ENCODE measurements at regions not wholly inside any gene's neighbourhood (a gene's known extent, or its start where the extent isn't known, plus 50 kb on each side); places are given as distances from the start of the nearest gene placed in this dataset.

- WGBS, 5 donors, result 86 to 93% (median 89%) methylated on average over 3 of the region's 3 CpGs
- Histone ChIP-seq H3K27ac (no peak overlapping the region), H3K4me3 (no peak overlapping the region), H3K9me3 (peaks cover 0 to 7% (median 3%) of the 10 kb centered on the region in 8 donors), H3K4me1 (no peaks in the 10 kb centered on the region), H3K27me3 (replicated peaks in 1 of 7) (no peaks in the 10 kb centered on the region), H3K36me3 (no peaks in the 10 kb centered on the region)
- intact Hi-C loops (cut with DNase I; ENCODE audit: low total_unique reads), result no loop called here
- TF ChIP-seq POLR2AphosphoS5 (IDR thresholded peaks at IDR 0.05) (no peak), CTCF (IDR thresholded peaks at IDR 0.05 in 8 of 11, conservative IDR thresholded peaks at IDR 0.05 in 3 of 11) (no peak), POLR2A (IDR thresholded peaks at IDR 0.05) (no peak)
- no peak for DNase-seq
Observed at GRCh38 chr3:178272841-178273240, 263.4 kb upstream of the KCNMB2 start.

GRCh38 chr3:178274711-178275110 lies 261.5 kb upstream of the KCNMB2 start:
- Histone ChIP-seq H3K36me3 (no peaks in the 10 kb centered on the region), H3K4me3 (no peak overlapping the region), H3K27me3 (replicated peaks in 1 of 7) (no peaks in the 10 kb centered on the region), H3K4me1 (no peaks in the 10 kb centered on the region), H3K9me3 (peaks cover 0 to 25% (median 19%) of the 10 kb centered on the region in 8 donors), H3K27ac (no peak overlapping the region)
- intact Hi-C loops (cut with DNase I; ENCODE audit: low total_unique reads), result no loop called here
- 81 to 92% (median 83%) methylated on average over 4 of the region's 4 CpGs for WGBS, 5 donors
- DNase-seq, result no peak
- TF ChIP-seq POLR2A (IDR thresholded peaks at IDR 0.05) (no peak), CTCF (IDR thresholded peaks at IDR 0.05 in 8 of 11, conservative IDR thresholded peaks at IDR 0.05 in 3 of 11) (no peak), POLR2AphosphoS5 (IDR thresholded peaks at IDR 0.05) (no peak)

DNA sequence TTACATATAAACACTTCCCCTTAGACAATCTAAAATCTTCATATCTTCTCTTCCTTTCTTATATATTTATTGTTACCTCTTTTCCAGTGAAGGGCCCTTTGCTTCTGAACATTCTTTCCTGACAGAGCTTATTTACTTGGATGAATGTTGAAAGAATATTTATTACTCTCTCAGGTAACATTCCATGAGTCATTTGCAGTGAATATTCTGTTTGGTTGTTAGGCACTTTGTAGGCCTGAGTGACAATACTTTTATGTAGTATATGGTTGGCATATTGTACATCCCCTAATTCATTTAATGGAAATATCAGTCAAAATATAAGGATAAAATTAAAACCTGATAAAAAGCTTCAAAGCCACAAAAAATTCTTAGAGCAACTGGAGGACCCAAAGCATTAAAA lies 260.9 kb upstream of the KCNMB2 start:
- intact Hi-C loops (cut with DNase I; ENCODE audit: low total_unique reads), result no loop called here
- Histone ChIP-seq H3K27ac (no peak overlapping the region), H3K4me3 (no peak overlapping the region), H3K36me3 (no peaks in the 10 kb centered on the region), H3K27me3 (replicated peaks in 1 of 7) (no peaks in the 10 kb centered on the region), H3K9me3 (peaks cover 0 to 31% (median 25%) of the 10 kb centered on the region in 8 donors), H3K4me1 (no peaks in the 10 kb centered on the region)
- no peak for DNase-seq
- no peak for TF ChIP-seq POLR2AphosphoS5 (IDR thresholded peaks at IDR 0.05)

DNA sequence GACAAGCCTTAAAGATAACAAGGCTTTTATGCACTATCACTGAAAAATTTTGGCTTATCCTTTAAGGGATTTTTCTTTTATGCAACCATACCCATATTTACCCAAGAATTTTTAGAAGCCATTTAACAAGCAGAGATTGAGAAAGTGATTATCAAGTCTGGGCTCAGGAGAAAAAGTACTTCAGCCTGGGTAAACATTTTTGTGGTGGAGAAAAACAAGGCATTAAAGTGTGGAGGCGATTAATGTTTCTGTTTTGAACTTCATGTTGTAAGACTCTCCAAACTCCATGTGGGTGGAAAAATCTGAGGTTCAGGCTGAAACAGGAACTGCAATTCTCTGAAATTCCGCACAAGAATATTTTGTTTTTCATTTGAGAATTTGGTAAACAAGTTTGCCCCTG lies 260.4 kb upstream of the KCNMB2 start:
- intact Hi-C loops (cut with DNase I; ENCODE audit: low total_unique reads), result no loop called here
- H3K36me3 ChIP-seq, result no peaks in the 10 kb centered on the region
- H3K4me1 ChIP-seq, result no peaks in the 10 kb centered on the region
- H3K9me3 ChIP-seq, result peaks cover 0 to 36% (median 28%) of the 10 kb centered on the region in 8 donors
- TF ChIP-seq POLR2AphosphoS5 (IDR thresholded peaks at IDR 0.05), result no peak
- no peak for TF ChIP-seq CTCF (IDR thresholded peaks at IDR 0.05 in 8 of 11, conservative IDR thresholded peaks at IDR 0.05 in 3 of 11)
- TF ChIP-seq POLR2A (IDR thresholded peaks at IDR 0.05), result no peak
- H3K27me3 ChIP-seq (replicated peaks in 1 of 7), result no peaks in the 10 kb centered on the region
- DNase-seq, result no peak
- H3K27ac ChIP-seq, result no peak overlapping the region
- no peak overlapping the region for H3K4me3 ChIP-seq
- WGBS, 5 donors, result 84 to 95% (median 87%) methylated on average over 2 of the region's 2 CpGs

DNA sequence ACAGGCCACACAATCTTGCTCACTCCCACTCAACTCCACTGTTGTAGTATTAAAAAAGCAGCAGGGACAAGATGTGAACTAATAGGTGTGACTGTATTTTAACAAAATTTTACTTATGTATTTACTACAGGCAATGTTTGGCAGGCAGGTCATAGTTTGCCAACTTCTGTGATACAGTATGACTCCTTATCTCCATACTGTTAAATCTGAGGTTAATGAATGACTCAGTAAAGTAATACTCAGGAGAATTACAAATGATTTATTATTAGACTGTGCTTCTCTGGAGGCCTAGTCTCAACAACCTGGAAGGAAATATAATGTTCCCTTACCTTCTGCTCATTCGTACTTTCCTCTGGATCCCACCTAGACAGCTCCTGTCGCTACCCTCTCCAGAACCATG lies 258.6 kb upstream of the KCNMB2 start:
- TF ChIP-seq POLR2AphosphoS5 (IDR thresholded peaks at IDR 0.05), result no peak
- TF ChIP-seq POLR2A (IDR thresholded peaks at IDR 0.05), result no peak
- no peak for TF ChIP-seq CTCF (IDR thresholded peaks at IDR 0.05 in 8 of 11, conservative IDR thresholded peaks at IDR 0.05 in 3 of 11)
- 92 to 97% (median 96%) methylated on average over 2 of the region's 2 CpGs for WGBS, 5 donors
- Histone ChIP-seq H3K4me1 (no peaks in the 10 kb centered on the region), H3K27ac (no peak overlapping the region), H3K27me3 (replicated peaks in 1 of 7) (no peaks in the 10 kb centered on the region), H3K36me3 (no peaks in the 10 kb centered on the region), H3K4me3 (no peak overlapping the region), H3K9me3 (peaks cover 0 to 43% (median 36%) of the 10 kb centered on the region in 8 donors)
- intact Hi-C loops (cut with DNase I; ENCODE audit: low total_unique reads), result no loop called here
- no peak for DNase-seq

All from spleen (tissue), 11 donors.